Osteoblast (primary cell): ENCODE measurements at regions not wholly inside any gene's neighbourhood (a gene's known extent, or its start where the extent isn't known, plus 50 kb on each side); places are given as distances from the start of the nearest gene placed in this dataset.

Experiments
- DNase-seq: peaks from one replicate; pipeline ENCODE4 v3.0.0; 2011; ENCODE audit warnings: low spot score, mixed read lengths; ENCODE audit not compliant: insufficient read length; ENCODE audit errors: missing footprints
- H2AFZ ChIP-seq: 2 replicates; pipeline ENCODE4 v1.6.0; 2011; ENCODE audit warnings: mild to moderate bottlenecking, low read length
- H3K27ac ChIP-seq: 2 replicates; pipeline ENCODE4 v1.5.1; 2011; ENCODE audit warnings: mild to moderate bottlenecking, low read depth, low read length, moderate library complexity
- H3K27me3 ChIP-seq: 2 replicates; pipeline ENCODE4 v1.6.0; 2012; ENCODE audit warnings: mild to moderate bottlenecking, control low read depth, inconsistent platforms, low read length, moderate library complexity; ENCODE audit not compliant: insufficient read depth
- H3K36me3 ChIP-seq: 2 replicates; pipeline ENCODE4 v1.5.1; 2011; ENCODE audit warnings: mild to moderate bottlenecking, low read length, control low read depth, moderate library complexity; ENCODE audit not compliant: insufficient read depth
- H3K4me1 ChIP-seq: 2 replicates; pipeline ENCODE4 v1.5.1; 2011; ENCODE audit warnings: mild to moderate bottlenecking, low read length, control low read depth, moderate library complexity; ENCODE audit not compliant: insufficient read depth
- H3K4me2 ChIP-seq: 2 replicates; pipeline ENCODE4 v1.6.0; 2011; ENCODE audit warnings: mild to moderate bottlenecking, low read length; ENCODE audit not compliant: insufficient read depth
- H3K4me3 ChIP-seq: fragments of 200-600 bp; sonication (generic); 3 replicates; pipeline ENCODE4 v1.5.1; 2012; ENCODE audit warnings: mild to moderate bottlenecking, low read length, inconsistent platforms; ENCODE audit not compliant: insufficient read depth
- H3K79me2 ChIP-seq: 2 replicates; pipeline ENCODE4 v1.6.0; 2012; ENCODE audit warnings: mild to moderate bottlenecking, low read length, control low read depth, inconsistent platforms; ENCODE audit not compliant: insufficient read depth
- H3K9me3 ChIP-seq: 2 replicates; pipeline ENCODE4 v1.5.1; 2011; ENCODE audit warnings: low read depth, low read length, control low read depth
- H4K20me1 ChIP-seq: 2 replicates; pipeline ENCODE4 v1.6.0; 2012; ENCODE audit warnings: mild to moderate bottlenecking, low read length, control low read depth; ENCODE audit not compliant: insufficient read depth
- TF ChIP-seq, protein P1 (sequence below): IDR thresholded peaks from 2 replicates; pipeline ENCODE4 v1.5.1; 2011; ENCODE audit warnings: mild to moderate bottlenecking, low read depth, low read length, moderate library complexity; ENCODE audit errors: extremely low read depth

GRCh38 chr22:47233316-47234243 is 471.1 kb downstream of the TBC1D22A start:
- Histone ChIP-seq H2AFZ (no peak overlapping the region), H3K79me2 (no peaks in the 10 kb centered on the region), H3K4me1 (no peaks in the 10 kb centered on the region), H3K27ac (no peak overlapping the region), H3K4me2 (no peak overlapping the region), H3K9me3 (no peaks in the 10 kb centered on the region), H3K27me3 (no peaks in the 10 kb centered on the region), H3K4me3 (no peak overlapping the region), H3K36me3 (no peaks in the 10 kb centered on the region), H4K20me1 (no peaks in the 10 kb centered on the region)
- TF ChIP-seq, protein P1, sequence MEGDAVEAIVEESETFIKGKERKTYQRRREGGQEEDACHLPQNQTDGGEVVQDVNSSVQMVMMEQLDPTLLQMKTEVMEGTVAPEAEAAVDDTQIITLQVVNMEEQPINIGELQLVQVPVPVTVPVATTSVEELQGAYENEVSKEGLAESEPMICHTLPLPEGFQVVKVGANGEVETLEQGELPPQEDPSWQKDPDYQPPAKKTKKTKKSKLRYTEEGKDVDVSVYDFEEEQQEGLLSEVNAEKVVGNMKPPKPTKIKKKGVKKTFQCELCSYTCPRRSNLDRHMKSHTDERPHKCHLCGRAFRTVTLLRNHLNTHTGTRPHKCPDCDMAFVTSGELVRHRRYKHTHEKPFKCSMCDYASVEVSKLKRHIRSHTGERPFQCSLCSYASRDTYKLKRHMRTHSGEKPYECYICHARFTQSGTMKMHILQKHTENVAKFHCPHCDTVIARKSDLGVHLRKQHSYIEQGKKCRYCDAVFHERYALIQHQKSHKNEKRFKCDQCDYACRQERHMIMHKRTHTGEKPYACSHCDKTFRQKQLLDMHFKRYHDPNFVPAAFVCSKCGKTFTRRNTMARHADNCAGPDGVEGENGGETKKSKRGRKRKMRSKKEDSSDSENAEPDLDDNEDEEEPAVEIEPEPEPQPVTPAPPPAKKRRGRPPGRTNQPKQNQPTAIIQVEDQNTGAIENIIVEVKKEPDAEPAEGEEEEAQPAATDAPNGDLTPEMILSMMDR, result no peak
- no peak for DNase-seq

DNA sequence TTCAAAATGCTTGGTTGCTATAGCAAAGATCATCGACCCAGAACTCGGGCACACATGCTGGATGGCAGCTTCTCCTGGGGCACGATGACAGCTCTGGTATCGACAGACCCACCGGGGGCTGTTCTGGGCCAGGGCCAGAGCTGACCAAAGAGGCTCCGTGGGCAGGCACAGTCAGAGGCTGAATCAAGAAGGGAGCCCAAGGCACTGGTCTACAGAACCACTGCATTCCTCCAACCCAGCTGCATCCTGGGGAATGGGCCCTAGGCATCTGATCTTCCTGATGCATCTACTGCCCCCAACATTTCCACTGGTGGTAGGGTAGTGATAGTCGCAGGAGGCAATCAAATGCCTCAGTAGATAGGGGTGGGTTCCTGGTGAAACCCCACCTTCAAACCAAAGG is 470.3 kb downstream of the TBC1D22A start:
- H3K36me3 ChIP-seq, result no peaks in the 10 kb centered on the region
- H3K4me3 ChIP-seq, result no peak overlapping the region
- TF ChIP-seq, protein P1, result no peak
- no peaks in the 10 kb centered on the region for H3K27me3 ChIP-seq
- no peaks in the 10 kb centered on the region for H4K20me1 ChIP-seq
- H3K9me3 ChIP-seq, result no peaks in the 10 kb centered on the region
- no peak overlapping the region for H3K27ac ChIP-seq
- no peak overlapping the region for H2AFZ ChIP-seq
- H3K79me2 ChIP-seq, result no peaks in the 10 kb centered on the region
- H3K4me2 ChIP-seq, result no peak overlapping the region
- no peaks in the 10 kb centered on the region for H3K4me1 ChIP-seq
- DNase-seq, result no peak

- TF ChIP-seq, protein P1, result no peak
Measured at GRCh38 chr22:47232197-47232596, 469.7 kb downstream of the TBC1D22A start.

GRCh38 chr22:47231759-47232158 is 469.3 kb downstream of the TBC1D22A start:
- Histone ChIP-seq H3K4me3 (no peak overlapping the region), H3K27ac (no peak overlapping the region), H3K36me3 (no peaks in the 10 kb centered on the region), H4K20me1 (no peaks in the 10 kb centered on the region), H2AFZ (no peak overlapping the region), H3K4me1 (no peaks in the 10 kb centered on the region), H3K4me2 (no peak overlapping the region), H3K79me2 (no peaks in the 10 kb centered on the region), H3K9me3 (no peaks in the 10 kb centered on the region), H3K27me3 (no peaks in the 10 kb centered on the region)
- TF ChIP-seq, protein P1, result no peak
- no peak for DNase-seq

More at GRCh38 chr22:47232197-47232596, 469.7 kb downstream of the TBC1D22A start:
- no peaks in the 10 kb centered on the region for H3K27me3 ChIP-seq
- H3K79me2 ChIP-seq, result no peaks in the 10 kb centered on the region
- H3K4me2 ChIP-seq, result no peak overlapping the region
- no peak overlapping the region for H2AFZ ChIP-seq
- no peaks in the 10 kb centered on the region for H3K36me3 ChIP-seq
- H3K4me1 ChIP-seq, result no peaks in the 10 kb centered on the region
- H3K27ac ChIP-seq, result no peak overlapping the region
- H3K9me3 ChIP-seq, result no peaks in the 10 kb centered on the region
- DNase-seq, result no peak
- H4K20me1 ChIP-seq, result no peaks in the 10 kb centered on the region
- H3K4me3 ChIP-seq, result no peak overlapping the region
